Adrenal gland (tissue), 9 donors: ENCODE measurements at regions not wholly inside any gene's neighbourhood (a gene's known extent, or its start where the extent isn't known, plus 50 kb on each side); places are given as distances from the start of the nearest gene placed in this dataset.
"Not testable (repeated sequence)": the region's sequence is repeated elsewhere in the genome, so short reads cannot be mapped to it uniquely, and the experiment has no call there.

ENCODE experiments used
- DNase-seq, 7 donors: peaks; one replicate each; pipeline ENCODE4 v3.0.0-alpha.2; 2019 to 2020
- H3K27ac ChIP-seq, 5 donors: fragments of 200-600 bp; sonication (generic) in 4 of 5; 1 replicate in 3 of 5; 2 replicates in 2 of 5; pipeline versions ENCODE4 v1.5.1 to v1.8.0; 2016 to 2020; ENCODE audit warnings: mild to moderate bottlenecking in 1 of 5
- H3K27me3 ChIP-seq: fragments of 200-600 bp; 2 replicates; pipeline ENCODE4 v1.8.0; 2021
- H3K36me3 ChIP-seq, 2 donors: fragments of 200-600 bp; replicated peaks in 1 of 2; 1 replicate in 1 of 2; 2 replicates in 1 of 2; pipeline versions ENCODE4 v1.5.1 to v1.8.0; 2018 to 2022
- H3K4me1 ChIP-seq, 2 donors: fragments of 200-600 bp; replicated peaks in 1 of 2; 1 replicate in 1 of 2; 2 replicates in 1 of 2; pipeline versions ENCODE4 v1.5.1 to v1.8.0; 2018 to 2021
- H3K4me3 ChIP-seq, 4 donors: fragments of 200-600 bp; sonication (generic) in 3 of 4; one replicate each; pipeline ENCODE4 v1.5.1; 2016 to 2018
- H3K9me3 ChIP-seq, 3 donors: fragments of 200-600 bp; sonication (generic) in 1 of 3; replicated peaks in 1 of 3; 1 replicate in 2 of 3; 2 replicates in 1 of 3; pipeline versions ENCODE4 v1.5.1 to v1.8.0; 2016 to 2021
- POLR2A ChIP-seq, 2 donors: fragments of 450-650 bp; IDR thresholded peaks; one replicate each; pipeline ENCODE4 v1.6.1; 2017; ENCODE audit warnings: antibody characterized with exemption in 2 of 2, mild to moderate bottlenecking in 2 of 2, moderate library complexity in 1 of 2
- WGBS, 4 donors: extraction: QIAGEN DNeasy Blood & Tissue Kit in 2 of 4; methylation state at CpG; one replicate each; pipeline versions ENCODE4 v1.1.5 to v1.1.7; 2013 to 2017; 5-methylcytosine and 5-hydroxymethylcytosine counted together
- intact Hi-C, 2 donors: fragments of 100-400 bp; cut with DNase I; formaldehyde crosslinking; loops; one replicate each; pipeline versions ENCODE4 v1.14.1 to v1.15.0; 2022 to 2023
- TF ChIP-seq, protein P1 (sequence below), 6 experiments: fragments of 450-650 bp in 4 of 6; fragments of 200-600 bp in 2 of 6; sonication (generic) in 1 of 6; IDR thresholded peaks; 1 replicate in 5 of 6; 2 replicates in 1 of 6; pipeline versions ENCODE4 v1.5.1 to v1.8.0; 2016 to 2021; ENCODE audit warnings: antibody characterized with exemption in 6 of 6, mild to moderate bottlenecking in 2 of 6, moderate library complexity in 1 of 6
- donor health status: healthy with polysubstance abuse.
- donor health status: Bipolar disorder and iron deficiency.
- donor health status: DM: yes; HTN: yes; CAD: no.
- donor health status: DM: no; HTN: no; CAD: no.
- donor health status: DM: no; HTN: no; CAD: no.

DNA sequence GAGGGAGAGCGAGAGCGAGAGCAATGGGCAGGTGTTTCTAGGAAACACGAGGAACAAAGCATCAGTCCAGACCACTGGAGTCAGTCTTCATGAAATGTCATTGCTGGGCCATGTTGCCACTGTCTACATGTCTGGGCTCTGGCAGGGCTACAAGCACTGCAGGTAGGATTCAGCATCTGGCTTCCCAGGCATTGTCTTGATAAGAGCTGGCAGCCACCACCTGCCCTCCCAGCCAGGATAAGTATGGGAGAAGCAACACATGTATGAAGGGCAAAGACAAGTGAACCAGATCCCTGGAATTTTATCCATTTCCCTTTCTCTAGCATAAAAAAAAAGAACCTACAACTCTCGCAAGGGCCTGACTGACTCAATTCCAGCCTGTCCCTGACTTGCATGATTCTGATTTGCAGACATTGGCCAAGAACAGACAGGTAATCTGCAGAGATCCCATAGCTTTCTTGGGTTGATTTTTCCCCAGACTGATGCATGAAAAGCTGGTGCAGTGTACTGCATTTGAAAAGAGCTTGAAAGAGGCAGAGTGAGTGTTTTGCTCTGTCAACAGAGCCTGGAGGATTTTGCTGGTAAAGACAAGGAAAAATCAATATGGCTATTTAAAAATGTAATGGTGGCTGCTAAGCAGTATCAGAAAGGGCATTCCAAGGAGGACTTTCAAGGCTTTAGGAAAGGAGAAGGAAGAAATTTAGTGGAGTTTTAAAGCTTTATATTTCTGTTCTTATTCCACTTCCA, 157.2 kb upstream of the MYRIP start:
- no peaks in the 10 kb centered on the region for H3K9me3 ChIP-seq
- 90 to 93% (median 91%) methylated on average over 4 of the region's 4 CpGs for WGBS, 4 donors
- no peaks in the 10 kb centered on the region for H3K4me1 ChIP-seq
- no peak overlapping the region for H3K4me3 ChIP-seq
- DNase-seq: no peak
- H3K27ac ChIP-seq: no peak overlapping the region
- no peaks in the 10 kb centered on the region for H3K36me3 ChIP-seq
- TF ChIP-seq, protein P1, sequence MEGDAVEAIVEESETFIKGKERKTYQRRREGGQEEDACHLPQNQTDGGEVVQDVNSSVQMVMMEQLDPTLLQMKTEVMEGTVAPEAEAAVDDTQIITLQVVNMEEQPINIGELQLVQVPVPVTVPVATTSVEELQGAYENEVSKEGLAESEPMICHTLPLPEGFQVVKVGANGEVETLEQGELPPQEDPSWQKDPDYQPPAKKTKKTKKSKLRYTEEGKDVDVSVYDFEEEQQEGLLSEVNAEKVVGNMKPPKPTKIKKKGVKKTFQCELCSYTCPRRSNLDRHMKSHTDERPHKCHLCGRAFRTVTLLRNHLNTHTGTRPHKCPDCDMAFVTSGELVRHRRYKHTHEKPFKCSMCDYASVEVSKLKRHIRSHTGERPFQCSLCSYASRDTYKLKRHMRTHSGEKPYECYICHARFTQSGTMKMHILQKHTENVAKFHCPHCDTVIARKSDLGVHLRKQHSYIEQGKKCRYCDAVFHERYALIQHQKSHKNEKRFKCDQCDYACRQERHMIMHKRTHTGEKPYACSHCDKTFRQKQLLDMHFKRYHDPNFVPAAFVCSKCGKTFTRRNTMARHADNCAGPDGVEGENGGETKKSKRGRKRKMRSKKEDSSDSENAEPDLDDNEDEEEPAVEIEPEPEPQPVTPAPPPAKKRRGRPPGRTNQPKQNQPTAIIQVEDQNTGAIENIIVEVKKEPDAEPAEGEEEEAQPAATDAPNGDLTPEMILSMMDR (IDR thresholded peaks at IDR 0.05): no peak
- TF ChIP-seq POLR2A (IDR thresholded peaks at IDR 0.05): no peak
- intact Hi-C loops: no loop called here
- H3K27me3 ChIP-seq: no peaks in the 10 kb centered on the region

DNA sequence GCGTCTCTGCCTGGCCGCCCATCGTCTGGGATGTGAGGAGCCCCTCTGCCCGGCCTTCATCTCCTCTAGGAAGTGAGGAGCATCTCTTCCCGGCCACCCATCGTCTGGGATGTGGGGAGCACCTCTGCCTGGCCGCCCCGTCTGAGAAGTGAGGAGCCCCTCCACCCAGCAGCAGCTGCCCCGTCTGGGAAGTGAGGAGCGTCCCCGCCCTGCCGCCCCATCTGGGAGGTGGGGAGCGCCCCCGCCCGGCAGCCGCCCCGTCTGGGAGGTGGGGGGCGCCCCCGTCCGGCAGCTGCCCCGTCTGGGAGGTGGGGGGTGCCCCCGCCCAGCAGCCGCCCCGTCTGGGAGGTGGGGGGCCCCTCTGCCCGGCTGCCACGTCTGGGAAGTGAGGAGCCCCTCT, 153.7 kb upstream of the MYRIP start:
- H3K9me3 ChIP-seq: not testable (repeated sequence)
- WGBS, 4 donors: 56 to 95% (median 88%) methylated on average over 2 to 26 of the region's 26 CpGs

GRCh38 chr3:39657075-39657474, 152.3 kb upstream of the MYRIP start:
- H3K4me1 ChIP-seq: no peaks in the 10 kb centered on the region
- no peaks in the 10 kb centered on the region for H3K9me3 ChIP-seq
- H3K36me3 ChIP-seq: no peaks in the 10 kb centered on the region
- no peak overlapping the region for H3K27ac ChIP-seq
- no peak for DNase-seq
- no peaks in the 10 kb centered on the region for H3K27me3 ChIP-seq
- intact Hi-C loops: no loop called here
- TF ChIP-seq POLR2A (IDR thresholded peaks at IDR 0.05): no peak
- TF ChIP-seq, protein P1 (IDR thresholded peaks at IDR 0.05): no peak
- no peak overlapping the region for H3K4me3 ChIP-seq

More for the DNA sequence above, 153.7 kb upstream of the MYRIP start:
- H3K27me3 ChIP-seq, intact Hi-C loops, DNase-seq, H3K4me3 ChIP-seq, H3K36me3 ChIP-seq, H3K27ac ChIP-seq, H3K4me1 ChIP-seq: not testable (repeated sequence)

DNA sequence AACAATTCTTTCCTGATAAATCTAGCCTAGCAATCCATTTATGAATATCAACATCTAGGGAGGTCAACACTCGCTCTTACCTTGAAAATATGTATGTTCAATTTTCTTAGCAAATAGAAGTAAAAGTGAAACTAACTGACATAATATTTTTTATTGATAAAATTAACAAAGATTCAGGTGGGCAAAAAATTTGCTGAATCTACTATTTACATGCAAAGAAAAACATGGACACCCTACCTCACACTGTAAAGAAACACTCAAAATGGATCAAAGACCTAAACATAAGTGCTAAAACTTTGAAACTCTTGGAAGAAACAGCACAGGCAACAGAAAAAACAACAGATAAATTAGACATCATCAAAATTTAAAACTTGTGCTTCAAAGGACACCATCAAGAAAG, 151.6 kb upstream of the MYRIP start:
- Histone ChIP-seq H3K9me3 (no peaks in the 10 kb centered on the region), H3K27ac (no peak overlapping the region), H3K36me3 (no peaks in the 10 kb centered on the region), H3K4me3 (no peak overlapping the region), H3K4me1 (no peaks in the 10 kb centered on the region), H3K27me3 (no peaks in the 10 kb centered on the region)
- no peak for DNase-seq
- intact Hi-C loops: no loop called here
- no peak for TF ChIP-seq POLR2A (IDR thresholded peaks at IDR 0.05)
- TF ChIP-seq, protein P1 (IDR thresholded peaks at IDR 0.05): no peak
- 89 to 95% (median 91%) methylated on average over 1 of the region's 1 CpG for WGBS, 4 donors

DNA sequence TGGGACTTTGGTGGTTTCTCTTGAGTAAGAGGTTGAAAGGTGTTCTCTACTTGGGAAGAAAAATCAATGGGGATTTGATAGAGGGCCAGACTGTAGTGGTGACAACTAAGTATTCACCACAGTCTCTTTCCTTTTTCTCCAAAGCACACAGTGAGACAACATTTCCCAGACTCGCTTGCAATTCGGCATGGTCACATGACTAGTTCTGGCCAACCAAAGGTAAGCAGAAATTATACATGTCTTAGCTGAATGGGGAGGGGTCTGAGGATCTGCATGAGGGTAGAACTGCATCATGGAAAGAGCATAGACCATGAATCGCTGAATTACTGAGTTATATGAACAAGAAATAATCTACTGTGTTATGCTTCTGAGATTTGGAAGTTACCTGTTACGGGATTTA, 144.5 kb upstream of the MYRIP start:
- Histone ChIP-seq H3K36me3 (no peaks in the 10 kb centered on the region), H3K27me3 (no peaks in the 10 kb centered on the region), H3K9me3 (no peaks in the 10 kb centered on the region), H3K4me1 (no peaks in the 10 kb centered on the region), H3K27ac (no peak overlapping the region), H3K4me3 (no peak overlapping the region)
- intact Hi-C loops: no loop called here
- WGBS, 4 donors: 83 to 95% (median 86%) methylated on average over 4 of the region's 4 CpGs
- TF ChIP-seq POLR2A (IDR thresholded peaks at IDR 0.05): no peak
- TF ChIP-seq, protein P1 (IDR thresholded peaks at IDR 0.05): no peak
- no peak for DNase-seq
